ENCODE measurements at regions not wholly inside any gene's neighbourhood (a gene's known extent, or its start where the extent isn't known, plus 50 kb on each side); places are given as distances from the start of the nearest gene placed in this dataset.

DNA sequence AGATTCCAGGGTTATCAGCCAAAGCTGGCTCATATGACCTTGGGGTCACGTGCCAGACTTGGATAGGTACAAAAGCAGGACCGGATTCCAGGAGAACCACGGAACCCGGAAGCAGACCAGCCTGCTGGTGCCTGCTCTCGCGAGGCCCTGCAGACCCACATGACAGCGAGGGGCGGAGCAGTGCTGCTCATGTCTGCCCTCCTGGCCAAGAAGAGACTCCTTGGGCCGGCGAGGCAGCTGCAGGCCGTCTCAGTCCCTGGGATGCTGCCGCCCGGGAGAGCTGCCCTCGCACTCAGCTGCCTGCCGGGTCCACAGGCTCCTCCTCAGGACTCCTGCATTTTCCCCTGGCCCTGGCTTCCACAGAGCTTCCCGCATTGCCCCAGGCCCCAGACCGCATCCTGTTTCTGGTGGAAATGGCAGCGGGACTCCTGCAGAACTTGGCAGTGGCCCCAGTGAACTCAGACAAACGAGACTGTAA lies 739.5 kb downstream of the SOCS6 start:
- Mint-ChIP-seq H3K27me3 (ENCODE audit: unreplicated experiment) (peaks cover 2% of the 10 kb centered on the region), H3K4me3 (ENCODE audit: unreplicated experiment) (no peak overlapping the region), H3K4me1 (ENCODE audit: low read depth, unreplicated experiment) (no peaks in the 10 kb centered on the region), H3K36me3 (ENCODE audit: unreplicated experiment) (no peaks in the 10 kb centered on the region), H3K9me3 (ENCODE audit: unreplicated experiment) (peaks cover 5% of the 10 kb centered on the region), H3K27ac (ENCODE audit: unreplicated experiment) (no peak overlapping the region)
- DNase-seq = no peak
- TF ChIP-seq, protein P1, sequence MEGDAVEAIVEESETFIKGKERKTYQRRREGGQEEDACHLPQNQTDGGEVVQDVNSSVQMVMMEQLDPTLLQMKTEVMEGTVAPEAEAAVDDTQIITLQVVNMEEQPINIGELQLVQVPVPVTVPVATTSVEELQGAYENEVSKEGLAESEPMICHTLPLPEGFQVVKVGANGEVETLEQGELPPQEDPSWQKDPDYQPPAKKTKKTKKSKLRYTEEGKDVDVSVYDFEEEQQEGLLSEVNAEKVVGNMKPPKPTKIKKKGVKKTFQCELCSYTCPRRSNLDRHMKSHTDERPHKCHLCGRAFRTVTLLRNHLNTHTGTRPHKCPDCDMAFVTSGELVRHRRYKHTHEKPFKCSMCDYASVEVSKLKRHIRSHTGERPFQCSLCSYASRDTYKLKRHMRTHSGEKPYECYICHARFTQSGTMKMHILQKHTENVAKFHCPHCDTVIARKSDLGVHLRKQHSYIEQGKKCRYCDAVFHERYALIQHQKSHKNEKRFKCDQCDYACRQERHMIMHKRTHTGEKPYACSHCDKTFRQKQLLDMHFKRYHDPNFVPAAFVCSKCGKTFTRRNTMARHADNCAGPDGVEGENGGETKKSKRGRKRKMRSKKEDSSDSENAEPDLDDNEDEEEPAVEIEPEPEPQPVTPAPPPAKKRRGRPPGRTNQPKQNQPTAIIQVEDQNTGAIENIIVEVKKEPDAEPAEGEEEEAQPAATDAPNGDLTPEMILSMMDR (IDR thresholded peaks at IDR 0.05; ENCODE audit: partially characterized antibody, unreplicated experiment) = no peak

DNA sequence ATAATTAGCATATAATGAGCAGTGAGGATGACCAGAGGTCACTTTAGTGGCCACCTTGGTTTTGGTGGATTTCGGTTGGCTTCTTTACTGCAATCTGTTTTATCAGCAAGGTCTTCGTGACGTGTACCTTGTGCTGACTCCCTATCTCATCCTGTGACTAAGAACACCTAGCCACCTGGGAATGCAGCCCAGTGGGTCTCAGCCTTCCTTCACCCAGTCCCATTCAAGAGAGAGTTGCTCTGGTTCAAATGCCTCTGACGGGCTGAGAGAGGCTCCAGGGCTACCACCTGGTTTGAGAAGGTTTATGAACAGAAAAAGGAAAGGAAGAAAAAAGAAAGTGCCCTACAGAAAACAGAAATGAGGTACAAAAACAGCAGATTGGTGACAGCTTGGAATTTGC lies 738.7 kb downstream of the SOCS6 start:
- no peaks in the 10 kb centered on the region for H3K36me3 Mint-ChIP-seq (ENCODE audit: unreplicated experiment)
- no peak for DNase-seq
- H3K27me3 Mint-ChIP-seq (ENCODE audit: unreplicated experiment) = peaks cover 2% of the 10 kb centered on the region
- peaks cover 5% of the 10 kb centered on the region for H3K9me3 Mint-ChIP-seq (ENCODE audit: unreplicated experiment)
- no peaks in the 10 kb centered on the region for H3K4me1 Mint-ChIP-seq (ENCODE audit: low read depth, unreplicated experiment)
- no peak overlapping the region for H3K27ac Mint-ChIP-seq (ENCODE audit: unreplicated experiment)
- H3K4me3 Mint-ChIP-seq (ENCODE audit: unreplicated experiment) = no peak overlapping the region
- TF ChIP-seq, protein P1 (IDR thresholded peaks at IDR 0.05; ENCODE audit: partially characterized antibody, unreplicated experiment) = no peak

DNA sequence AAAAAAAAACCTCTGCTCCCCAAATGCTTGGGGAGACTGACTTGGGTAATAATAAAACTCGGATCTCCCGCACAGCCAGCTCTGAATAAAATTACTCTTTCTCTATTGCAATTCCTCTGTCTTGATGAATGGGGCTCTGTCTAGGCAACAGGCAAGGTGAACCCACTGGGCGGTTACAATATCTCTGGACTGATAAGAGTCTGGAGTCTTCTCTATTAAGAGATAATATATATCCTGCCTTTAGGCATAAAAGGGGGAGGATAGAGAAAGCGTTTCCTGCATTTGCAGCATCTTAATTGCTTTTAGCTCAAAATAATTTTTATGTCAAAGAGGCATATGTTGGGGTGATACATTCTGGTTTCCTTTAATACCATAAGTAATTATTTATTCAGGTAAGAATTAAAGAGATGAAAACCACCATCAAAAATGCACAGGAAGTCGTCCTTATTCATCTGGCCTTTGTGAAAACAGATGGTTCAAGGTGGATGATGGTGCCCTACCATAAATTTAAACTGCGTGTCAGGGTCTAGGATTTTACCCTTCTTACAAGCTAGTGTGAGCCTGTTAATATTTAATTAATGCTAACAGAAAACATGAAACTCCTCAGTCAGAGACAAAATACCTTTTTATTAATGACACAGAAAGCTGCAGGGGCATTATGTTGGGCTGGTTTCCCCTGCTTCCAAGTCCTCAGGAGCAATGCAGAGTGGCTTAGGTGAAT lies 736.8 kb downstream of the SOCS6 start:
- no peak for DNase-seq
- Mint-ChIP-seq H3K27ac (ENCODE audit: unreplicated experiment) (no peak overlapping the region), H3K27me3 (ENCODE audit: unreplicated experiment) (peaks cover 4% of the 10 kb centered on the region), H3K9me3 (ENCODE audit: unreplicated experiment) (peaks cover 5% of the 10 kb centered on the region), H3K4me3 (ENCODE audit: unreplicated experiment) (no peak overlapping the region), H3K36me3 (ENCODE audit: unreplicated experiment) (no peaks in the 10 kb centered on the region), H3K4me1 (ENCODE audit: low read depth, unreplicated experiment) (no peaks in the 10 kb centered on the region)
- TF ChIP-seq, protein P1 (IDR thresholded peaks at IDR 0.05; ENCODE audit: partially characterized antibody, unreplicated experiment) = no peak

DNA sequence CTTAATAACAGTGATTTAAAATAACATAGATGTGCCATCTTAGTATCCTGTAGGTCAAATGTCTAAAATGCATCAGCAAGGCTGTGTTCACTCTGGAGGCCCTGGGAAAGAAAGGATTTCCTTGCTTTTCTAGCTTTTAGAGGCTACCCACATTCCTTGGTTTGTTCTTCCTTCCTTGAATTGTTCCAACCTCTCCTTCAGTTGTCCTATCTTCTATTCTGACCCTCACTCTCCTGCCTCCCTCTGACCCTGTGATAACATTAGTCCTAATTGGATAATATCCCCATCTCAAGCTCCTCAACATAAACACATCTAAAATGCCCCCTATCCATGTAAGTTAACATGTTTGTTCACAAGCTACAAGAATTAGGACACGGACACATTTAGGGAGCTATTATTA lies 733.5 kb downstream of the SOCS6 start:
- no peaks in the 10 kb centered on the region for H3K9me3 Mint-ChIP-seq (ENCODE audit: unreplicated experiment)
- no peaks in the 10 kb centered on the region for H3K36me3 Mint-ChIP-seq (ENCODE audit: unreplicated experiment)
- H3K4me3 Mint-ChIP-seq (ENCODE audit: unreplicated experiment) = no peak overlapping the region
- DNase-seq = no peak
- no peaks in the 10 kb centered on the region for H3K4me1 Mint-ChIP-seq (ENCODE audit: low read depth, unreplicated experiment)
- H3K27me3 Mint-ChIP-seq (ENCODE audit: unreplicated experiment) = peaks cover 2% of the 10 kb centered on the region
- H3K27ac Mint-ChIP-seq (ENCODE audit: unreplicated experiment) = no peak overlapping the region
- TF ChIP-seq, protein P1 (IDR thresholded peaks at IDR 0.05; ENCODE audit: partially characterized antibody, unreplicated experiment) = no peak

DNA sequence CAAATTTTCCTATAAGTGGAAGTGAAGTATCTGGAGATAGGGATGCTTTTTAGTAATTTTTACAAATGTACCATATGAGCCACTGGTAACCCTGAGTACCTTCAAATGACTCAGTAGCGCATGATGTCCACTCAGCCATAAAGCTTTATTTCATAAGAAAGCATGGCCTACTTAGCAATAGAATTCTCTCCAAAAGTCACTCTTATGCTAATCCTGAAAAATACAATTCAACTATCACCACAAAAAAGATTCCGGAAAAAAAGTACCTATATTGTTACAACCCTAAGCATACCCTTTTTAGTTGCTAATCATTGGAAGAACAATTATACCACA lies 732.2 kb downstream of the SOCS6 start:
- no peak for DNase-seq
- Mint-ChIP-seq H3K36me3 (ENCODE audit: unreplicated experiment) (no peaks in the 10 kb centered on the region), H3K9me3 (ENCODE audit: unreplicated experiment) (no peaks in the 10 kb centered on the region), H3K27ac (ENCODE audit: unreplicated experiment) (no peak overlapping the region), H3K4me3 (ENCODE audit: unreplicated experiment) (no peak overlapping the region), H3K4me1 (ENCODE audit: low read depth, unreplicated experiment) (no peaks in the 10 kb centered on the region), H3K27me3 (ENCODE audit: unreplicated experiment) (peaks cover 2% of the 10 kb centered on the region)
- TF ChIP-seq, protein P1 (IDR thresholded peaks at IDR 0.05; ENCODE audit: partially characterized antibody, unreplicated experiment) = no peak
